Adrenal gland (tissue), 9 donors: ENCODE measurements at regions not wholly inside any gene's neighbourhood (a gene's known extent, or its start where the extent isn't known, plus 50 kb on each side); places are given as distances from the start of the nearest gene placed in this dataset.
"Not testable (repeated sequence)": the region's sequence is repeated elsewhere in the genome, so short reads cannot be mapped to it uniquely, and the experiment has no call there.

Experiments
- DNase-seq, 7 donors: peaks; one replicate each; pipeline ENCODE4 v3.0.0-alpha.2; 2019 to 2020
- H3K27ac ChIP-seq, 5 donors: fragments of 200-600 bp; sonication (generic) in 4 of 5; 1 replicate in 3 of 5; 2 replicates in 2 of 5; pipeline versions ENCODE4 v1.5.1 to v1.8.0; 2016 to 2020; ENCODE audit warnings: mild to moderate bottlenecking in 1 of 5
- H3K27me3 ChIP-seq: fragments of 200-600 bp; 2 replicates; pipeline ENCODE4 v1.8.0; 2021
- H3K36me3 ChIP-seq, 2 donors: fragments of 200-600 bp; replicated peaks in 1 of 2; 1 replicate in 1 of 2; 2 replicates in 1 of 2; pipeline versions ENCODE4 v1.5.1 to v1.8.0; 2018 to 2022
- H3K4me1 ChIP-seq, 2 donors: fragments of 200-600 bp; replicated peaks in 1 of 2; 1 replicate in 1 of 2; 2 replicates in 1 of 2; pipeline versions ENCODE4 v1.5.1 to v1.8.0; 2018 to 2021
- H3K4me3 ChIP-seq, 4 donors: fragments of 200-600 bp; sonication (generic) in 3 of 4; one replicate each; pipeline ENCODE4 v1.5.1; 2016 to 2018
- H3K9me3 ChIP-seq, 3 donors: fragments of 200-600 bp; sonication (generic) in 1 of 3; replicated peaks in 1 of 3; 1 replicate in 2 of 3; 2 replicates in 1 of 3; pipeline versions ENCODE4 v1.5.1 to v1.8.0; 2016 to 2021
- CTCF ChIP-seq, 6 experiments: fragments of 450-650 bp in 4 of 6; fragments of 200-600 bp in 2 of 6; sonication (generic) in 1 of 6; IDR thresholded peaks; 1 replicate in 5 of 6; 2 replicates in 1 of 6; pipeline versions ENCODE4 v1.5.1 to v1.8.0; 2016 to 2021; ENCODE audit warnings: antibody characterized with exemption in 6 of 6, mild to moderate bottlenecking in 2 of 6, moderate library complexity in 1 of 6
- POLR2A ChIP-seq, 2 donors: fragments of 450-650 bp; IDR thresholded peaks; one replicate each; pipeline ENCODE4 v1.6.1; 2017; ENCODE audit warnings: antibody characterized with exemption in 2 of 2, mild to moderate bottlenecking in 2 of 2, moderate library complexity in 1 of 2
- WGBS, 4 donors: extraction: QIAGEN DNeasy Blood & Tissue Kit in 2 of 4; methylation state at CpG; one replicate each; pipeline versions ENCODE4 v1.1.5 to v1.1.7; 2013 to 2017; 5-methylcytosine and 5-hydroxymethylcytosine counted together
- intact Hi-C, 2 donors: fragments of 100-400 bp; cut with DNase I; formaldehyde crosslinking; loops; one replicate each; pipeline versions ENCODE4 v1.14.1 to v1.15.0; 2022 to 2023
- donor health status: healthy with polysubstance abuse.
- donor health status: Bipolar disorder and iron deficiency.
- donor health status: DM: yes; HTN: yes; CAD: no.
- donor health status: DM: no; HTN: no; CAD: no.
- donor health status: DM: no; HTN: no; CAD: no.

- intact Hi-C loops: no loop called here
- Histone ChIP-seq H3K27me3 (no peaks in the 10 kb centered on the region), H3K4me3 (no peak overlapping the region), H3K4me1 (peaks cover 6% of the 10 kb centered on the region in 2 donors), H3K27ac (no peak overlapping the region), H3K36me3 (no peaks in the 10 kb centered on the region), H3K9me3 (no peaks in the 10 kb centered on the region)
- 78 to 98% (median 92%) methylated on average over 2 of the region's 2 CpGs for WGBS, 4 donors
- no peak for TF ChIP-seq POLR2A (IDR thresholded peaks at IDR 0.05)
- no peak for TF ChIP-seq CTCF (IDR thresholded peaks at IDR 0.05)
- DNase-seq: no peak
These were observed 231.1 kb upstream of the NRIP1 start for GRCh38 chr21:15295875-15296274.

- TF ChIP-seq CTCF (IDR thresholded peaks at IDR 0.05) (no peak), POLR2A (IDR thresholded peaks at IDR 0.05) (no peak)
- Histone ChIP-seq H3K27ac (no peak overlapping the region), H3K4me3 (no peak overlapping the region), H3K4me1 (peaks cover 2 to 4% of the 10 kb centered on the region in 2 donors), H3K9me3 (no peaks in the 10 kb centered on the region), H3K36me3 (no peaks in the 10 kb centered on the region), H3K27me3 (no peaks in the 10 kb centered on the region)
- DNase-seq: no peak
- intact Hi-C loops: no loop called here
These were observed 233.0 kb upstream of the NRIP1 start for GRCh38 chr21:15297824-15298223.

GRCh38 chr21:15298306-15298705, 233.5 kb upstream of the NRIP1 start:
- DNase-seq: no peak
- 71 to 86% (median 78%) methylated on average over 4 of the region's 4 CpGs for WGBS, 4 donors
- intact Hi-C loops: no loop called here

GRCh38 chr21:15298755-15299154, 234.0 kb upstream of the NRIP1 start:
- H3K36me3 ChIP-seq, DNase-seq, intact Hi-C loops, H3K4me3 ChIP-seq, H3K4me1 ChIP-seq, H3K27ac ChIP-seq, H3K27me3 ChIP-seq, H3K9me3 ChIP-seq: not testable (repeated sequence)
- WGBS, 4 donors: 90 to 95% (median 95%) methylated on average over 8 of the region's 8 CpGs

More at GRCh38 chr21:15298306-15298705, 233.5 kb upstream of the NRIP1 start:
- H3K4me1 ChIP-seq: no peaks in the 10 kb centered on the region
- TF ChIP-seq POLR2A (IDR thresholded peaks at IDR 0.05) (no peak), CTCF (IDR thresholded peaks at IDR 0.05) (no peak)
- H3K36me3 ChIP-seq: no peaks in the 10 kb centered on the region
- no peak overlapping the region for H3K27ac ChIP-seq
- no peaks in the 10 kb centered on the region for H3K27me3 ChIP-seq
- no peak overlapping the region for H3K4me3 ChIP-seq
- no peaks in the 10 kb centered on the region for H3K9me3 ChIP-seq

GRCh38 chr21:15300131-15300530, 235.3 kb upstream of the NRIP1 start:
- no peaks in the 10 kb centered on the region for H3K27me3 ChIP-seq
- H3K4me1 ChIP-seq: no peaks in the 10 kb centered on the region
- intact Hi-C loops: no loop called here
- WGBS, 4 donors: 83 to 100% (median 94%) methylated on average over 2 of the region's 2 CpGs
- TF ChIP-seq CTCF (IDR thresholded peaks at IDR 0.05) (no peak), POLR2A (IDR thresholded peaks at IDR 0.05) (no peak)
- H3K27ac ChIP-seq: no peak overlapping the region
- H3K36me3 ChIP-seq: no peaks in the 10 kb centered on the region
- no peaks in the 10 kb centered on the region for H3K9me3 ChIP-seq
- no peak for DNase-seq
- no peak overlapping the region for H3K4me3 ChIP-seq
